Heart right ventricle (tissue), 16 donors: ENCODE measurements at regions not wholly inside any gene's neighbourhood (a gene's known extent, or its start where the extent isn't known, plus 50 kb on each side); places are given as distances from the start of the nearest gene placed in this dataset.

ENCODE experiments used
- ATAC-seq, 8 donors: fragments of 200-7000 bp; cut with Tn5 transposase; one replicate each; pipeline ENCODE4 v1.9.1; 2020; ENCODE audit warnings: mild to moderate bottlenecking in 8 of 8, moderate library complexity in 8 of 8, moderate number of reproducible peaks in 1 of 8
- DNase-seq, 2 donors: peaks; one replicate each; pipeline ENCODE4 v3.0.0-alpha.2; 2020
- H3K27ac ChIP-seq, 10 donors: fragments of 200-600 bp; sonication (generic) in 2 of 10; one replicate each; pipeline versions ENCODE4 v1.5.0 to v1.8.0; 2020 to 2022; ENCODE audit warnings: mild to moderate bottlenecking in 3 of 10
- H3K27me3 ChIP-seq, 7 donors: fragments of 200-600 bp; one replicate each; pipeline ENCODE4 v1.8.0; 2021 to 2022; ENCODE audit warnings: mild to moderate bottlenecking in 2 of 7
- H3K36me3 ChIP-seq, 9 donors: fragments of 200-600 bp; sonication (generic) in 1 of 9; one replicate each; pipeline versions ENCODE4 v1.5.0 to v1.8.0; 2020 to 2022; ENCODE audit warnings: mild to moderate bottlenecking in 2 of 9
- H3K4me1 ChIP-seq, 9 donors: fragments of 200-600 bp; sonication (generic) in 1 of 9; one replicate each; pipeline versions ENCODE4 v1.5.0 to v1.8.0; 2020 to 2022; ENCODE audit warnings: mild to moderate bottlenecking in 4 of 9
- H3K4me3 ChIP-seq, 10 donors: fragments of 200-600 bp; sonication (generic) in 2 of 10; one replicate each; pipeline versions ENCODE4 v1.5.0 to v1.8.0; 2020 to 2022; ENCODE audit warnings: mild to moderate bottlenecking in 7 of 10, moderate library complexity in 2 of 10
- H3K9me3 ChIP-seq, 11 donors: fragments of 200-600 bp in 10 of 11; sonication (generic) in 2 of 11; one replicate each; pipeline versions ENCODE4 v1.5.0 to v1.8.0; 2013 to 2022; ENCODE audit warnings: mild to moderate bottlenecking in 2 of 11, control low read depth in 1 of 11, moderate library complexity in 1 of 11
- WGBS, 2 donors: extraction: QIAGEN DNeasy Blood & Tissue Kit; methylation state at CpG; one replicate each; pipeline ENCODE4 v1.1.7; 2013; ENCODE audit warnings: inconsistent platforms in 1 of 2; 5-methylcytosine and 5-hydroxymethylcytosine counted together
- intact Hi-C, 10 donors: fragments of 100-400 bp; cut with DNase I; formaldehyde crosslinking; loops; one replicate each; pipeline versions ENCODE4 v1.11.1 to v1.14.2; 2022
- TF ChIP-seq, protein P1 (sequence below), 9 donors: fragments of 200-600 bp; sonication (generic) in 2 of 9; IDR thresholded peaks; one replicate each; pipeline versions ENCODE4 v1.5.0 to v1.8.0; 2021 to 2022; ENCODE audit warnings: antibody characterized with exemption in 9 of 9, mild to moderate bottlenecking in 5 of 9, moderate library complexity in 1 of 9
- donor health status: Arrhythmogenic right ventricular cardiomyopathy.
- donor health status: ischemic (EF 13 %, LVEDD 7.1; RV severe dilation, severe dysfunction).
- donor health status: healthy with polysubstance abuse.
- donor health status: DM: no; HTN: yes; CAD: no.
- donor health status: DM: no; HTN: no; CAD: no.
- donor health status: ischemic (EF 25% LVEDD 6.9; RV normal size, moderate dysfunction).
- donor health status: ischemic (EF 25% LVEDD 5.7; RV mildly dilated, moderate dysfunction).
- donor health status: healthy.
- donor health status: DM: yes; HTN: yes; CAD: no.
- donor health status: Ischemic cardiomyopathy.
- donor health status: ischemic (EF 35%, LVEDD 5.7; RV mildly dilated, moderate dysfunction).
- donor health status: nonischemic (EF 11% LVEDD 7.7; RV severe dilation, severe dysfunction).
- donor health status: DM: yes; HTN: yes; CAD: no.
- donor health status: PGD.
- donor health status: ischemic (EF 29% LVEDD 5.4; RV normal size, mild dysfunction).
- donor health status: nonischemic (EF 23%, LVEDD 6.1; RV moderate dilation, normal function).

DNA sequence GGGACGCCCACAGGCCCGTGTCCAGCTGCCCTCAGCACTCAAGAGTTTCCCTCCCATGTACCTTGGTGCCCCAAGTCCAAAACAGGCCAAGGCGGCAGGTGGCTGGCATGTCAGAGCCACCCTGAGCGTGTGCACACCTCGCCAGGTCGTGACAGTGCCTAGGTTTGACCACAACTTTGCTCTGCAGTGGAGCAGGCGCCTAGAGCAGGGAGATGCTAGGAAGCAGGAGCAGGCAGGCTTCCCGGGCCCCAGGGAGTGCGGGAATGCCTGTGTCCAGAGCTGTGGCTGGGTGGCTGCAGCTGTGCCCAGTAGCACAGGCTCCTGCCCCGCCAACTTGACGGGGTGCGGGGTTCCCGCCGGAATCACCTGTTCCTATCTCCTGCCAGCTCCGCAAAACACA is 380.8 kb upstream of the IMPG1 start:
- H3K4me1 ChIP-seq: no peaks in the 10 kb centered on the region
- intact Hi-C loops: no loop called here
- peaks cover 0 to 5% (median 0%) of the 10 kb centered on the region in 11 donors for H3K9me3 ChIP-seq
- peak in 1 of 8 donors; percentile 44 for ATAC-seq
- no peak overlapping the region for H3K4me3 ChIP-seq
- WGBS, 2 donors: 88 to 94% methylated on average over 15 of the region's 15 CpGs
- DNase-seq: no peak
- no peaks in the 10 kb centered on the region for H3K27me3 ChIP-seq
- TF ChIP-seq, protein P1, sequence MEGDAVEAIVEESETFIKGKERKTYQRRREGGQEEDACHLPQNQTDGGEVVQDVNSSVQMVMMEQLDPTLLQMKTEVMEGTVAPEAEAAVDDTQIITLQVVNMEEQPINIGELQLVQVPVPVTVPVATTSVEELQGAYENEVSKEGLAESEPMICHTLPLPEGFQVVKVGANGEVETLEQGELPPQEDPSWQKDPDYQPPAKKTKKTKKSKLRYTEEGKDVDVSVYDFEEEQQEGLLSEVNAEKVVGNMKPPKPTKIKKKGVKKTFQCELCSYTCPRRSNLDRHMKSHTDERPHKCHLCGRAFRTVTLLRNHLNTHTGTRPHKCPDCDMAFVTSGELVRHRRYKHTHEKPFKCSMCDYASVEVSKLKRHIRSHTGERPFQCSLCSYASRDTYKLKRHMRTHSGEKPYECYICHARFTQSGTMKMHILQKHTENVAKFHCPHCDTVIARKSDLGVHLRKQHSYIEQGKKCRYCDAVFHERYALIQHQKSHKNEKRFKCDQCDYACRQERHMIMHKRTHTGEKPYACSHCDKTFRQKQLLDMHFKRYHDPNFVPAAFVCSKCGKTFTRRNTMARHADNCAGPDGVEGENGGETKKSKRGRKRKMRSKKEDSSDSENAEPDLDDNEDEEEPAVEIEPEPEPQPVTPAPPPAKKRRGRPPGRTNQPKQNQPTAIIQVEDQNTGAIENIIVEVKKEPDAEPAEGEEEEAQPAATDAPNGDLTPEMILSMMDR (IDR thresholded peaks at IDR 0.05): no peak
- H3K27ac ChIP-seq: no peak overlapping the region
- no peaks in the 10 kb centered on the region for H3K36me3 ChIP-seq

DNA sequence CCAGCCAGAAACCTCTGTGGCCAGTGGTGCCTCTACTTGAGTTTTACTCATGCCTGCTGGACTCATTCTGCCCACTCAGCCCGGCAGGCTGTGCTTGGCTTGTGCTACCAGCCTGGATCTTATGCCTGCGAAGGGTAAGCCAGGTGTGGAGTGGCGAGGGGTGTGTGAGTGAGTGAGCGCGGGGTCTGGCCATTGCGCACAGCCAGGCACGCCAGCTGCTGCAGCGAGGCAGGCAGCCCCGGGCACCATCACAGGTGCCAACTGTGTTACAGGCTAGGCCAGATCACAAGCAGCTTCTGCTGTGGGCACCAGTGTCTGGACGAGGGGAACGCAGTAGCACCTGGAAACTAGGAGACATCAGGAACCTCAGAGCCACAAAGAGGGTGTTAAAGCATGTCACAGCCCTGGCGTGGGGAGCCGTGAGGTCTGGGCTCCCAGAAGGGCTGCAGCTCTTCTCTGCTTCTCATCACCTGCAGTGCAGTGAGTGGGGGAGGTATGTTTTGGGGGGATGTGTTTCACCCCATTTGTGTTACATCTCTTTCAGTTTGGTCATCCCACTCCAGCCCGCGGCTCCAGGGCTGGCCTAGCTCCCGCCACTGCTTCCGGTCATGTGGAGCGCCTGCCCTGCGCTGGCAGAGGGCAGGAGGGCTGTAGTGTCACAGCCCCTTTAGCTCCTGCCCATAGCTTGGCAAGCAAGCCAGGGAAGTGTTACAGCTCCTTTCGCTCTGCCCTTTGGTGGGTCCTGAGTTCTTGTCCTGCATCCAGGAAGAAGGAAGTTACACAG is 379.7 kb upstream of the IMPG1 start:
- H3K9me3 ChIP-seq: peaks cover 0 to 5% (median 0%) of the 10 kb centered on the region in 11 donors
- ATAC-seq (no peak), DNase-seq (no peak)
- H3K4me1 ChIP-seq: no peaks in the 10 kb centered on the region
- TF ChIP-seq, protein P1 (IDR thresholded peaks at IDR 0.05): no peak
- H3K27ac ChIP-seq: no peak overlapping the region
- intact Hi-C loops: no loop called here
- H3K27me3 ChIP-seq: no peaks in the 10 kb centered on the region
- WGBS, 2 donors: 83 to 89% methylated on average over 20 of the region's 20 CpGs
- H3K4me3 ChIP-seq: no peak overlapping the region
- H3K36me3 ChIP-seq: no peaks in the 10 kb centered on the region

DNA sequence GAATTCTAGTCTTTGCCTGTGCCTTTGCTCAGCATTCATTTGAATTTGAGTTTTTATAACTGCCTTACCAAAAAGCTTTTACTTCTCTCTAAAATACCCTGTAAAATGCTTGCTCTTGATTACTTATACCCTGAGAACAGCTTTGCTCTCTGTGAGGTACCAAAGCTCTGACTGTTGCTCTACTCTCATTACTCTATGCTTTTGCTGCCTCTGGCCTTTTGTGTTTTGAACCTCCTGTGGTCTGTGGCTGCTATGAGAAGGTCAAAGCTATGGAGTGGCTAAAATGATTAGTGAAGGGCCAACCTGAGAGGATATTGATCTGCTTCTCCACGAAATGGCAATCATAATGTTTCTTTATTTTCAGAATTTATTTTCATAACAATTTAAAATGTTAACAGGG is 375.6 kb upstream of the IMPG1 start:
- ATAC-seq: no peak
- WGBS, 2 donors: 56 to 68% methylated on average over 1 of the region's 1 CpG
- intact Hi-C loops: no loop called here

DNA sequence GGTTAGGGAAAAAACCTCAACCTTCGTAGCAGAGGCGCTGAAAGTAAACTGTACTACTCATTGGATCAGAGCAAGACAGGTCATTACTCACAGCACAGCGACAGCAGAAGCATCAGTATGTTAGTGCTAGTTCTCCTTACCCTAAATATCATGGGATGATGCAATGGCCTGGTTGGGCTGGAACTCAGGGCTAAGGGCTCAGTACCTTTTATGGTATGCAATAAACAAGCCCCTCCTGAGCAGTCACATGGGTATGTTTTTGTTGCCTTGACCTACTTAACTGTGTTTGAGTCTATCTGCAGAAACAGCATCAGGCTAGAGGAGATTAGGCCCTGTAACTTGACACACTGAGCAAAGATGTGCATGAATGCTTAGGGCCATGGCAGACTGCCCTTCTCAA is 369.4 kb upstream of the IMPG1 start:
- no peaks in the 10 kb centered on the region for H3K4me1 ChIP-seq
- intact Hi-C loops: no loop called here
- TF ChIP-seq, protein P1 (IDR thresholded peaks at IDR 0.05): no peak
- no peak for ATAC-seq
- no peaks in the 10 kb centered on the region for H3K27me3 ChIP-seq
- DNase-seq: no peak
- peaks cover 0 to 12% (median 0%) of the 10 kb centered on the region in 11 donors for H3K9me3 ChIP-seq
- no peaks in the 10 kb centered on the region for H3K36me3 ChIP-seq
- no peak overlapping the region for H3K4me3 ChIP-seq
- 81 to 82% methylated on average over 3 of the region's 3 CpGs for whole genome bisulfite sequencing, 2 donors
- no peak overlapping the region for H3K27ac ChIP-seq

More for the DNA sequence above, 375.6 kb upstream of the IMPG1 start:
- Histone ChIP-seq H3K27me3 (no peaks in the 10 kb centered on the region), H3K9me3 (peaks cover 0 to 15% (median 3%) of the 10 kb centered on the region in 11 donors), H3K36me3 (no peaks in the 10 kb centered on the region), H3K27ac (no peak overlapping the region), H3K4me1 (no peaks in the 10 kb centered on the region), H3K4me3 (no peak overlapping the region)
- TF ChIP-seq, protein P1 (IDR thresholded peaks at IDR 0.05): no peak
- no peak for DNase-seq
